Stimulated activated CD4-positive, alpha-beta T cell treated with anti-CD3 and anti-CD28 coated beads, Interleukin-15, amount 100 ng/mL, for 24 hours (primary cell): ENCODE measurements at regions not wholly inside any gene's neighbourhood (a gene's known extent, or its start where the extent isn't known, plus 50 kb on each side); places are given as distances from the start of the nearest gene placed in this dataset.

ENCODE experiments used
- DNase-seq: peaks from one replicate; pipeline ENCODE4 v3.0.0-alpha.2; 2020

DNA sequence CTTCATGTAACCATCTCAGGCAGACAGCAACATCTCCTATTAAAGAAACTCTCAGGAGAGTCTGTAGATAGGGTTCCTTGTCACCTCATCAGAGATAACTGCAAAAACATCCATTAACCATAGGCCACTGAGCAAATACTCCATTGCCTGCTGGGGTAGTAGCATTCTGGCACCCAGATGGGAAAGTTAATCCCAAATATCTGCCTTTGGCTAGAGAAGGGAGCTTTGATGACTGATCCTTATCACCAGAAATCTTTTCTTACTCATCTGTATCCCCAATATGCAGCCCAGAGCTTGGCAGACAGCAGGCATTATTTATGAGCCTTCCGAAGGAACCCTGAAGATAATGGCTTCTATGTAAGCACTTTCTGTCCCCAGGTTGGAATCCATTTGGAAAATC is 173.1 kb downstream of the MFSD1 start:
- DNase-seq, result no peak

DNA sequence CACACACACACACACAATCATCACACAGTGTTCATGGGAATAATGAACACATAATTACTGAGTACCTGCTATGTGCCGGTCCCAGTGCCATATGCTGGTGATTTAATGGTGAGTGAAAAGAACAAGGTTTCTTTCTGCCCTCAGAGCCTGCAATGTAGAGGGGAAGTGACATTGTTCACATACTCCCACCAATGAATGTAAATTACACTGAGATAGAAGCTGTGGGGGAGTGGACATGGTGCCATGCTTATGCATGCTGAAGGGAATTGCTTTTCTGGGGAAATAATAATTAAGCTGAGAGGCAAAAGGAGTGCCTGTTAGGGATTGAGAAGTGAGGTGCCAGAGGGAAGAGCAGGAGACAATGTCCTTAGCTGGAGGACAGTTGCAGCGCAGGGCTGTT is 175.1 kb downstream of the MFSD1 start:
- DNase-seq, result no peak

DNA sequence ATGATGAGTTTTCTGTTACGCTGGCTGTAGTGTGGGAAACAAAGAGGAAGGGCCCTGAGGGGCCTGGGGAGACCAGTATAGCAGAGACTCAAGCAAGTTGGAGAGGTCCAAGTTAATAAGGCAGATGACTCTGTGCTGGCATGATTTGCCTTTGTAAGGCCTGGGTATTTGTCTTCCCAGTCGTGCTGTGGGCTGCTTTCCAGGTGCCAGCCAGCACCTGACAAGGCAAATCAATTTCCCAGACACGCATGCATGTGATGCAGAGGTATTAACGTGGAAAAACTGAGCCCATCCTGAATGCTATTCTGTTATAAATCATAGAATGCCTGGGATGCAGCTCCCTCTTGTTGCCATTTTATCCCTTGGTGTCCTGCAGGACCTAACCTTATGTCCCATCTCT is 175.6 kb downstream of the MFSD1 start:
- DNase-seq, result no peak

DNA sequence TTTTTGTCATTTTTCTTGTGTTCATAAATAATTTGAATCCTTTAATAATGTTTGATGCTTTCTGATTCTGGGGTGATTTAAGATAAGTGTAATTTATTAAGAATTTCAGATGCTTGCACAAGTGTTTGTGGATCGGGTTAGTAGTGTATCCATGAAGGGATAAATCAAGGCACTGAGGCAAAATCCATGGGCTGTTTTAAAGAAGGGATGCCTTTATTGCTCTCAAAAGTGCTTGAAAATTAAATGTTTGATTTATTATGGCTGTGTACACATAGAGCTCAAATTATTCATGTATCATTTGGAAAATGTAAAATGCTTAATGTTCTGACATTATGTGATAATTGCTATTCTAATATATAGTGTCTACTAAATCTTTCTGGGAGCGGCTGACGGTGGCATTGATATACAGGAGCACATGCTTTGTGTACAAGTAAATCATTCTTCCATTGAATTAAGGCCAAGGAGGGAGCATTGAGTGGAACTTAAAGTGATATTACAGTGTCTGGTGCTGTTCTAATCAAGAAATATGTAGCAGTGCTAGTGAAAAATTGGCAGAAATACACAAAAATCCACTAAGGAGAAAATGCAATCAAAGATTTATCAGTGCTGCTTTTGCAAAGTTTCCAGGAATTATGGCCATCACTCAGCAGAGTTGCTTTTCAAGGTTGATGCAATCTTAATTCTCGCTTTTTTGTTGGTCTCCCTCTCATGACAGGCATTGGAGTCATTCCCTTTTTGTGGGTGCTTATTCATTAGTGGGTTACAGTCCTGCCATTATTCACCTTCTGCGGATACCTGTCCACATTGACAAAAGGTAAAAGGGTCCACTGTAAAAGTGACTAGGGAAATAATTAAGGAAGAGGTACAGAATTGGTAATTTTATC is 181.6 kb downstream of the MFSD1 start:
- no peak for DNase-seq

DNA sequence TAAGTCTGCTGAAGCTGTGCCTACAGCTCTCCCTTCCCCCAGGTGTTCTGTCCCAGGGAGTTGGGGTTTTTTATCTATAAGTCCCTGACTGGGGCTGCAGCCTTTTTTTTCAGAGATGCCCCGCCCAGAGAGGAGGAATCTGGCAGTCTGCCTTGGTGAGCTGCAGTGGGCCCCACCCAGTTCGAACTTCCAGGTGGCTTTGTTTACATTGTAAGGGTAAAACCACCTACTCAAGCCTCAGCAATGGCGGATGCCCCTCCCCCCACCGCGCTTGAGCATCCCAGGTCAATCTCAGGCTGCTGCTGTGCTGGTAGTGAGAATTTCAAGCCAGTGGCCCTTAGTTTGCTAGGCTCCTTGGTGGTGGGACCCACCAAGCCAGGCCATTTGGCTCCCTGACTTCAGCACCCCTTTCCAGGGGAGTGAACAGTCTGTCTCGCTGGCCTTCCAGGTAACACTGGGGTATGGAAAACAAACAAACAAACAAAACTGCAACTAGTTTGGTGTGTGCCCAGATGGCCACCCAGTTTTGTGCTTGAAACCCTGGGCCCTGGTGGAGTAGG is 189.4 kb downstream of the MFSD1 start:
- no peak for DNase-seq

DNA sequence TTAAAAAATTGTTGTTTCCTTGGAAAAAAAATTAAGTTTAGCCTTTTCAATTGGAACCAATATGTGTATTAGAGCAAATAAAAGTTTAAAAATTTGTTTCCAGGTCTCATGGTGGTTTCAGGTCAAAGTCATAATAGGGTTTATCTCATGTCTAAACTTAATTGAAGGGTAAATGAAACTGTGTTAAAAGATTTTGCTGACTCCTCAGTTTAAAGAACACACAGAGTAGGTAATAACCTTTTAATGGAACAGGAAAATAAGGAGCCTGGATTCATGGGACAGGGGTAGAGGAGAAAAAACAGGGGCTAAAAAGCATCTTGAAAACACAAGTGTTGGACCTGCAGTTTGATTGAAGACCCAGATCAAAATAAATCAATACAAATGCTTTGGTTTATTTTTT is 190.6 kb downstream of the MFSD1 start:
- DNase-seq, result no peak

DNA sequence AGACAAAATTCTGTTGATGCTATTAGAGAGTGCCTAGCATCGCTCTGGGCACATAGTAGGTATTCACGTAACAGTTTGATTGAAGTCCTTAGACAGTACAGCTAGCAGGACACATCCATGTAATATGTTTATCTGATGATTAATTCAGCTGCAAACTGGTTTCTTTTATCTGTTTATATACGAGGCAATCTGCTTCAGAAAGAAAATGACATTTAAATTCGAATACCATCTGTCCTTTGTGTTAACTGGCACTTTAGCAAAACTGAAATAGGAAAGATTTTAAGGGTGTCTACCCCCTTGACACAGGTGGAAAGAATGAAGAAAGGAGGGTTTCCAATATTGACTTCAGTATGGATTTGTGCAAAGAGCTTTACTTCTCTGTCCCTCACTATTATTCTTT is 192.5 kb downstream of the MFSD1 start:
- DNase-seq, result no peak

DNA sequence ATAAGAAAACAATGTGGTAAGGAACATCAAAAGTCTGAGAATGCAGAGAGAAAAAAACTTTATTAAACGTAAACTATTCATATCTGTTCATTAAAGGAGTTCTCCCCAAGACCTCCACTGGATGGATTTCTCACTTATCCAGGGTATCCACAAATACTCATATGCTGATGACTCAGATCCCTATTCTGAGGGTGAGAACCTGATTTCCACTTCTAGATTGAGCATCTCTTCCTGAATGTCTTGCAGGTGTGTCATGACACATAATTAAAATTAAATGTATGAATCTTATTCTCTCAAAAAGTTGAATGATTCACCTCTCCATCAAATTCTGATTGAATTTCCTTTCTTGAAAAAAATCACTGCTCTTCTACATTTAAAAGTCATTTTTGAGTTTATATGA is 199.9 kb downstream of the MFSD1 start:
- no peak for DNase-seq

DNA sequence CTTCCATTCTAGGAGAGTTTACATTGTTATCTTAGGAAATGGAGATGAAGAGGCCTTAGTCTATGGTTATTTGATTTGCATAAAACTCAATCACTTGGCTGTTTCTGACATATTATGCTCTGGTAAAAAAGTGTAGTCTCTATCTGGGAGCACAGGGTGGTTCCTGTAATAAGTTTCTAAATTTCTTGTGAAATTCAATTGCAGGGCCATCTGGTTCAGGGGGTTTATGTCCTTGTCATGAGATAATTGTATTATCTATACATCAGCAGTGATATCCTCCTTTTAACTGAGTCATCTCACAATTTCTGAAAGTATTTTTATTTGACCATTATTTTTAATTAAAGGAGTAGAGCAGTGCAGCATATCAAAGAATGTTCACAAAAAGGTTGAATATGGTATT is 203.3 kb downstream of the MFSD1 start:
- no peak for DNase-seq

DNA sequence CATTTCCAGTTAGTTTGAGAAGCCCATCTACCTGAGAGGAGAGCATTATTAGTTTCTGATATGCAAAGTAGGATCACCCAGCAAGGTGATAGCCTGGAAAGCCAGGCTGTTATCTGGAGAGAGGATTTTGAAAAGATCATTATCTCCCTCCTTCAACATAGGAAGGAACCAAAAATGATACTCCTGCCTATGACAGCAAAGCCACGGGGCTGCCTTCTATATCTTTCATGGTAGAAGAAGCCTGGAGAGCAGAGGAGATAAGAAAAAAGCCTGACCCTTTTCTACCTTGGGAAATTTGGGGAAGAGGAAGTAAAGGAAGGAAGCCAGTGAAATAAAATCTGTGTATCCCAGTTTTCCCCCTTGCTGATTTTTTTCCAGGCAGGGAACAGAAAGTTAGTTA is 205.5 kb downstream of the MFSD1 start:
- DNase-seq, result no peak

DNA sequence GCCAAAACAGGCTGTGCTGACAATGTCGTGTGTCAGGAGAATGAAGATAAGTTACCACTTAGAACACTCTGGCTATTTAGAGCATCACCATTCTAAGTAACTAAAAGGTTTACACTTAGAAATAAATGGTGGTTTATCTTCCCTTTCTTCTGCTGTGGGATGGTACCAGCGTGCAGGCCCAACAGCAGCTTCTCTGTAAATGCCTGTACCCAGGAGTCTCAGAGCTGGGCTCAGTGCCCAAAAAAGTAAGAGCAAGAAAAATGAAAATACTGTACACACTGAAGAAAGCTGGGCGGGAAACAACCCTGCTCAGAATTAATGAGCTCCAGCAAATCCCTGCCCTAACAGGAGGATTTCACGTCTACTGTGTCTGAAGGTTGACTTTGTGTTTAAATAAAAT is 206.5 kb downstream of the MFSD1 start:
- DNase-seq, result no peak

DNA sequence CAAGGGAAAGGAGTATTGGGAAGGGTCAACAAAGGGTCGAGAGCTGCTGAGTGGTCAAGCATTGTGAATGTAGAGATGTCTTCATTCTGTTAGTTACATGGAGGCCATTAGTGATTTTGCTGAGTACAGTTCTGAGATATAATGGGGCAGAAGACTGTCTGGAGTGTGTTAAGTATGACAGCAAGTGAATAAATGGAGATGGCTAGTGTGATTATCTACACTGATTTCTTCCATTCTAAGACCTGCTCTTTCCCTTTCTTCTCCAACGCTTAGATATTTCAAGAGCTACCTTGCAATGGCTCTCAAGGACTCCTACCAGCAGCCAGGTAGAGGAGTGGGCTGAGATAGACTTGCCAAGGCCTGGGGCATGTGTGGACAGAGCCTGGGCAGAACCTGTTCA is 216.5 kb downstream of the MFSD1 start:
- DNase-seq, result no peak

DNA sequence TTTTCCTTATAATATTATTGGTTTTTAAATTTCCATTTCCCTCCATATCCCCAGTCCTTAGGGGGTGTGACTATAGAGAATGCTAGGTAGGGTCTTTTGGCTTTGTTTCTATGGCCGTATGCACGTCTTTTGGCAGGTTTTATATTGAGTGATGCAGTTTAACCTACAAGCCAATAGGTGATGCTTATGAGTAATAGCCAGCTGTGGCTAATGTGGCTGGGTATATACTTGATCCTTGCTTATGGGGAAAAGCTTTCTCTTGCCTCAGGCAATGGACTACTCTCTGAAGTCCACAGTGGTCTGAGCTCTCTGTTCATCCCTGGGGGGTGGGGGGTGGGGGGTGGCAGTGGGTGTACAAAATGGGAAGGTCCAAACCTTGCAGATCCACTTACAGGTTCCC is 223.9 kb downstream of the MFSD1 start:
- no peak for DNase-seq

DNA sequence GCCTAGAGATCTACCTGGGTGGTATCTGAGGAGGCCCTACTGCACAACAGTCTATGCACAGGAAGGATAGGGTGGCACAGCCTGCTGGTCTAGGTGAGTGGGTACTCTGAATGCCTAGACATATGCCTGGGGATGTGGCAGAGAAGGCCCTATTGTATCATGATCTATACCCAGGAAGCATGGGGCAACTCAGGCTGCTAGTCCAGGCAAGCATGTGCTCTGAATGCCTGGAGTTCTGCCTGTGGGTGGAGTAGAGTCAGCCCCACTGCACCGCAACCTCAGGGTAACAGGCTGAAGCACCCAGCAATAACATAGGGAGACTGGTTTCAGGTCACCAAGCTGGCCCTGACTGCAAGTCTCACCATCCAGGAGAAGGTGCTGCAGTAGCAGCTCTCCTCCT is 224.7 kb downstream of the MFSD1 start:
- no peak for DNase-seq

DNA sequence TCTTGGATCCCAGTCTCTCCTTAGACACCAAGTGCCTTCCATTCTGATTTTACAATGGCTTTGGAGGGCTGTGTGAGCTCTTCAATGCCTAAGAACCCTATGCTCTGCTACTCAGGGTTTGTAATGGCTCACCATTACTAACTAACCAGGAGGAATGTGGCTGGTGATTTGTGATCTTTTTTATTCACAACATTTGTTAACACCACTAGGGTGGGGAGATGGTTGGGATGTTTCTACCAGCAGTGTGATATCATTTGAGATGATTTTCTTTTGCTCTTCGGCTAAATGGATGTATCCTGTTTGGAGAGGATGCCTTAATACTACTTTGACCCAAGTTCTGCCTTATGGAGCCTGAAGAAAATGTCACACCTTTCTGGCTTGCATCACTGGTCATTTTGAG is 226.9 kb downstream of the MFSD1 start:
- DNase-seq, result no peak

DNA sequence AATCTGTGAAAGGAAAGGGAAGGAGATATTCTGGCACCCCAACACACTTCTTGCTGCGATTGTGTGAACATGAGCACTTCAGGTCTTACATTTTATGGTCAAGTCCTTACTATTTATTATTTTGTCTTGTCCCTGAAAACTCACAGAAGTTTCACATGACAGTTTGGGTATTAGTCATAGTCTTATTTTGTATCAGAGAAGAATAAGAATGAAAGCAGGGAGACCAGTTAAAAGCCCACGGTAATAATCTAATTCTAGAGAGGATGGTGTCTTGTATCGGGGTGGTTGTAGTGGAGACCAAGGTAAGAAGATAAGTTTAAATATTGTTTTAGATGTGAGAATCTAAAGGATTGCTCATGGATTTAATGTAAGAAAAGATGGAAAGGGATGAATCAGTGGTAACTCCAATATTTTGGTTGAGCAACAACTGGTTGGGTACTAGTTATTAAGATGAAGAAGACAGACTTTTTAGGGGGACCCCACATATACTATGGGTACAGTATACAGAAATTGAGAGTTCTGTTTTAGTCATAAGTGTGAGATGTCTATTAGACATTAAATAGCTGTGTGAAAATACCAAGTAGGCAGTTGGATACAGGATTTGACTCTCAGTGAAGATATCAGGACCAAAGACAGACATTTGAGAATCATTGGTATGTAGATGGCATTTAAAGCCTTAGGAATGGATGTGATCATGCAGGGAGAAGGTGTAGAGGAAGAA is 227.6 kb downstream of the MFSD1 start:
- DNase-seq, result no peak

DNA sequence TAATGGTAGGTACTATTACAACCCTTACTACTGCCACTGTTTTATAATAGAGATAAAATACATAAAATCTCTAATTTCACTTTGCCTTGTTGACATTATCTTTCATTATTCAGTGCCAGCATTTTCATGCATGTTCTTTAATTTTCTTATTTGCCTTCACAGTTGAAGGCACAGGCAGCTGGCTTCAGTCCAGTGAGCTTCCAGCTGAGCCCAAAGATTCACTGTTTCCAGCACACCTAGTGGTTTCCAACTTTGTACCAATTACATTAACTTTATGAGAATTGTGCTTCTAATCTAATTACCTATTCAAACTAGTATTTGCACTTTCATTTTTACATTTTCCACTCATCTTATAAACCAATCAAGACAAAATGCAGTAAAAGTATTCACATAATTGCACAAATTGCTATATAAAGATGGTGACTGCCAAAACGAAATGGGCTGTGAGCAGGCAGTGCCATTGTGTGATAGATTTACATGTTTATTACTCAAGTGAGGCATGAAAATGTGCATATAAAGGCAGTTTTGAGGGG is 228.3 kb downstream of the MFSD1 start:
- DNase-seq, result no peak

DNA sequence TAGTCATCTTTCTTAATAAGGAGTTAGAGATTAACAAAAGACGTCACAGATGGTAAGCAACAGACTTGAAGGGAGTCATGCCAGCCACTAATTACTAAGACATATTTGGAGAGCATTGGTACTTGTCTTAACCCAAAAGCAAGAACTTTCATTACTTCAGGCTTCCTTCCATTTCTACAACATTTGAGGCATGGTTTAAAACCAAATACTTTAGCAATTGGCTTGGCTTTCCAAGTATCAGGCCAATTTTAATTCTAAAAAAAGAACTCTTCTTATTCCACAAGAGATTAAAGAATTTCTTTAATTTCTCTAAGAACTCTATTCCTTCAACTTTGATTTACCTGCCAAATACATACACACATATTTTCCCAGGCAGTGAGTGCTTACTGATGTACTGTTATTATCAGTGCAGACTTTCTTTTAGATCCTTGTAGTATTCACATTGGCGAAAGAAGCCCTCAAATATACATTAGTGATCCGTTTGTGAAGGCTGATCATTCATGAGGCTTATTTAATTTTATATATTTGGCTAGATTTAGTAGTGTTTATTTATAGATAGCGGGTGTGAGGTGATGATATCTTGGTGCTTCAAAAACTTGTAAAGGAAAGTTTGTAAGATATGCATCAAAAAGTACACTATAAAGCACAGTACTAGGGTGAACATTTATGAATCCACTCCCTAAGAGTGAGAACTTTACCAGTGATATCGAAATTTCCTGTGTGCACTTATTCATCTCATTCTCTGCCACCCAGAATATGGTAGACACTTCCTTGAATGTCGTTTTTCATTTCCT is 229.2 kb downstream of the MFSD1 start:
- DNase-seq, result no peak

DNA sequence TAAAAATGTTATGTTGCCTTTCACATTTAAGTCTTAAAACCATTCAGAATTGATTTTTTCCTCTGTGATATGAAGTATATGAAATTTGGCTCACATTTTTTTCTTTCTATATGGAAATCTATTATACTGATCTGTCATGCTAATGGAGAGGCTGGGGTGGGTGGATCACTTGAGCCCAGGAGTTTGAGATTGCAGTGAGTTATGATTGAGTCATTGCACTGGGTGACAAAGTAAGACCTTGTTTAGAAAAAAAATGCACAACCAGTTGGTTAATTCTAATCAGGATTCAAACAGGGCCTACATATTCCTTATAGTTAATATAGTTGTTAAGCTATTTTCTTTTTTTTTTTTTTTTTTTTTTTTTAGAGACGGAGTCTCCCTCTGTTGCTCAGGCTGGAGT is 230.5 kb downstream of the MFSD1 start:
- no peak for DNase-seq

DNA sequence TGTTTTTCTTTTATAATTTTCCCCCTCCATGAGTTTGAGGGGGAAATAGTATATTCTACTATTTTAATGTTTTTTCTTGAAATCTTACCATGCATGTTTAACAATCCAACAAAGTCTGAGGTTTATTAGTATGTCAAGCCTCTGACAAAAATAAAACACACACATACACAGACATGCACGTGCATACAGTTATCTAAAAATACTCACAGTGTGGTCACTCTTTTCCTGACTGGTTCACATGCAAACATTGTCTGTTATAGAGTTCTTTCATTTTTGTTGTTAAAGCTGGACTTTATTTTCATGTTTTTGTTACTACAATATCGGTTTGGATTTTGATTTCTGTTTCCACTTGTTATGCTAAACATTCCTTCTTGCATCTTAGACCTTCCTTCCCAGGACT is 236.6 kb downstream of the MFSD1 start:
- DNase-seq, result no peak

DNA sequence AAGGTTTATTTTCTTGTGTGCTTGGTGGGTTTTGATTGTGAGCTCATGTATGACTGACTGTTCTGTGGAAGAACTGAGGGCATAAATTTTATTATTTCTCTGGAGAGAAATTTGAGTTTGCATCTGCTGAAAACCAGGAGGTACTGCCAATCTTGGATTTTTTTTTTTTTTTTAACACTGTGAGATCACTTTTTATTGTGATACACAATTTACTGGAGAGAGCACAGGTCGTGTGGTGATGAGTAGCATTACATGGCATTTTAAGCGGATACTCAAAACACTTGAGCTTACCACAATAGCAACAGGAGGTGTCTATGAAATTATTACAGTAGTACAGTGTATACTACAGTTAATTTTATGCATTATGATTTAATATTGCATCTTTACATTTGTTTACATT is 237.4 kb downstream of the MFSD1 start:
- DNase-seq, result no peak

DNA sequence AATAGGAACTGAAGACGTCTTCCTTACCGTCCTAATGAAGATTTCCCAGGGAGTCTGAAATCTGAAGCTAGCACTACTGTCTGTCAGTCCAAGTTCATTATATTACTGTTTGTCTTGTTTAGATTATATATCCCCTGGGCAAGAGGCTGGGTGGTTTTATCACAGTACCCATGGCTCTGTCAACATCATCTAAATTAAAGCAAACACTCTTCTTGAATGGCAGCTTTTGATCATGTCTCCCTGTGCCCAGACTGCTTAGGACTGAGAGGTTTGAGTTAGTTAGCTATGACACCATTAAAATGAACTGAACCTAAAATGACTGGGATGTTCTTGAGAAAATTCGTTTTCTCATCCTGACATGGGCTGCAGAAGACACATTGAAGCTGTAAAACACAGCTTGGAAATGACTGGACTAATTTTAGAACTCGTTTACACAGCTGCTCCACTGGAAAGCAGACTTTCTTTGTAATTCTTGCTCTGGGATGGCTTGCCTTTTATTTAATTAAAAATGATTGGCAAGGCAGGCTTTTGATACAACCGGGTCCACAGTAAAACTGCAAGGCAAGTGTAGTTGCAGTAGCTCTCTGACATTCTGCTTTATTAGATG is 243.5 kb downstream of the MFSD1 start:
- DNase-seq, result no peak

DNA sequence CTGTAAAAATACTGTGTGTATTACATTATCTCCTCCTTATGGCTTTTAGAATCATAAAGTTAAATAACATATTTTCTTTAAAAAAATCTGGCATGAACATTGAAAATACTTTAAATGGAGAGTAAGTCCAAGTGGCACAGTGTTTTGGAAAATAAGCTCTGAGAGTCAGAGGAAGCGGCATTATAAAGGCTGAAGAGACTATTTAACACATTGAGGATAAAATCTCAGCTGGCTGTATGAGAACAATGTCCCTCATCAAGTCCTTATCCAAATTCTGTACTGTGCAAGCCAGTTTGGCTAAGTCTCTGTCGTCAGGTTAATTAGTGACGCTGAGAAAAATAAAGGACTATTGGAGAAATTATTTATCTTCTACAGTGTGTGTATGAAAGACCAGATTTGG is 245.5 kb downstream of the MFSD1 start:
- DNase-seq, result no peak
